Panc1 (cell line): ENCODE measurements at regions not wholly inside any gene's neighbourhood (a gene's known extent, or its start where the extent isn't known, plus 50 kb on each side); places are given as distances from the start of the nearest gene placed in this dataset.

Experiments used
- ATAC-seq: fragments of 200-7000 bp; cut with Tn5 transposase; 2 replicates; pipeline ENCODE4 v1.9.1; 2020; ENCODE audit warnings: mild to moderate bottlenecking, moderate library complexity
- BruUV-seq: library from RNA; stranded (reverse); fragments of 400-500 nt; replicated peaks from 2 replicates; lab custom pipeline; 2021; lab: Mats Ljungman, UMichigan
- CTCF ChIA-PET: fragments of 300-600 bp; sonication (Branson Sonifier 250); formaldehyde crosslinking; loops from one replicate; lab custom pipeline; 2022; ENCODE audit warnings: antibody characterized with exemption; lab: Charles Lee
- POLR2A ChIA-PET: fragments of 300-600 bp; sonication (Branson Sonifier 250); formaldehyde crosslinking; loops from one replicate; lab custom pipeline; 2022; ENCODE audit warnings: antibody characterized with exemption; lab: Charles Lee
- DNase-seq: peaks from one replicate; pipeline ENCODE4 v3.0.0-alpha.2; 2010; ENCODE audit warnings: low read depth, low spot score
- H3K27ac ChIP-seq: 2 replicates; pipeline ENCODE4 v1.5.1; 2011; ENCODE audit warnings: mild to moderate bottlenecking, low read length, inconsistent platforms
- H3K27me3 ChIP-seq: fragments of 200-500 bp; sonication (Bioruptor generic); 2 replicates; pipeline ENCODE4 v1.6.0; 2014; ENCODE audit warnings: low read length, inconsistent platforms; ENCODE audit not compliant: control insufficient read depth, insufficient read depth
- H3K36me3 ChIP-seq: fragments of 200-500 bp; sonication (Bioruptor generic); 2 replicates; pipeline ENCODE4 v1.5.1; 2014; ENCODE audit warnings: inconsistent platforms, mild to moderate bottlenecking, low read length, moderate library complexity; ENCODE audit not compliant: control insufficient read depth, insufficient read depth
- H3K4me1 ChIP-seq: 2 replicates; pipeline ENCODE4 v1.5.1; 2011; ENCODE audit warnings: inconsistent platforms, mild to moderate bottlenecking, low read length, moderate library complexity; ENCODE audit not compliant: control insufficient read depth, insufficient read depth
- H3K4me3 ChIP-seq, 2 experiments: 2 replicates each; pipeline ENCODE4 v1.5.1; 2011 to 2012; ENCODE audit warnings: low read depth in 2 of 2, low read length in 2 of 2, mild to moderate bottlenecking in 2 of 2, inconsistent platforms in 1 of 2, moderate library complexity in 1 of 2
- H3K9me3 ChIP-seq: fragments of 200-500 bp; sonication (Bioruptor generic); 2 replicates; pipeline ENCODE4 v1.5.1; 2014; ENCODE audit warnings: low read depth, mild to moderate bottlenecking, inconsistent platforms, low read length, moderate library complexity; ENCODE audit not compliant: control insufficient read depth, insufficient read depth
- CTCF ChIP-seq: fragments of 450-650 bp; IDR thresholded peaks from 2 replicates; pipeline ENCODE4 v1.5.1; 2017; ENCODE audit warnings: mild to moderate bottlenecking
- POLR2AphosphoS5 ChIP-seq: IDR thresholded peaks from 2 replicates; pipeline ENCODE4 v1.6.1; 2012; ENCODE audit warnings: mild to moderate bottlenecking, low read depth, low read length, moderate library complexity
- REST ChIP-seq, 2 experiments: IDR thresholded peaks; 2 replicates each; pipeline ENCODE4 v1.6.1; 2011 to 2012; ENCODE audit warnings: low read depth in 2 of 2, control low read depth in 1 of 2, low read length in 1 of 2, mild to moderate bottlenecking in 1 of 2, moderate library complexity in 1 of 2; ENCODE audit not compliant: insufficient read depth in 1 of 2
- SIN3A ChIP-seq: IDR thresholded peaks from 2 replicates; pipeline ENCODE4 v1.6.1; 2012; ENCODE audit warnings: low read depth, mild to moderate bottlenecking, low read length, moderate library complexity, borderline replicate concordance; ENCODE audit not compliant: insufficient read depth
- TCF7L2 ChIP-seq: IDR thresholded peaks from 2 replicates; pipeline ENCODE4 v1.6.1; 2011; ENCODE audit warnings: mild to moderate bottlenecking, low read depth, low read length, inconsistent platforms
- in situ Hi-C: cut with HindIII; loops from 2 replicates; pipeline ENCODE4 v1.10.0; 2016; ENCODE audit warnings: low sequenced_read_pairs, low pct_unique_long_range_greater_than_20kb
- intact Hi-C: fragments of 100-400 bp; cut with micrococcal nuclease; formaldehyde crosslinking; loops from one replicate; pipeline ENCODE4 v1.10.0; 2022; ENCODE audit not compliant: unreplicated experiment

GRCh38 chr10:25865267-25865666, 68.8 kb upstream of the MYO3A start:
- no TSS peak for BruUV-seq
- H3K4me3 ChIP-seq: no peak overlapping the region
- H3K9me3 ChIP-seq: no peaks in the 10 kb centered on the region
- no peak for DNase-seq
- no peak overlapping the region for H3K27ac ChIP-seq
- CTCF ChIA-PET: interaction anchor here (0.7 kb wide), 1 partner anchor 10 kb away, joined by 9 read pairs; no protein-coding TSS in a partner anchor
- in situ Hi-C loops: no loop called here
- POLR2A ChIA-PET: no interaction called here
- intact Hi-C loops: no loop called here
- TF ChIP-seq CTCF (no peak), REST (IDR thresholded peaks at IDR 0.05; ENCODE audit: insufficient read depth in 1 of 2, low read depth in 2 of 2, low read length in 1 of 2) (no peak), SIN3A (no peak), TCF7L2 (no peak), POLR2AphosphoS5 (no peak)
- no peak for ATAC-seq
- no peaks in the 10 kb centered on the region for H3K36me3 ChIP-seq
- no peaks in the 10 kb centered on the region for H3K27me3 ChIP-seq
- no peaks in the 10 kb centered on the region for H3K4me1 ChIP-seq

- BruUV-seq: no TSS peak
- Histone ChIP-seq H3K27ac (no peak overlapping the region), H3K4me3 (no peak overlapping the region), H3K27me3 (no peaks in the 10 kb centered on the region), H3K36me3 (no peaks in the 10 kb centered on the region), H3K4me1 (no peaks in the 10 kb centered on the region), H3K9me3 (no peaks in the 10 kb centered on the region)
- ChIA-PET CTCF (no interaction called here), POLR2A (no interaction called here)
- in situ Hi-C loops: no loop called here
- intact Hi-C loops: no loop called here
- TF ChIP-seq CTCF: no peak
- TF ChIP-seq SIN3A: no peak
- no peak for TF ChIP-seq TCF7L2
- ATAC-seq: no peak
- no peak for DNase-seq
Observed at GRCh38 chr10:25867321-25867720, 66.7 kb upstream of the MYO3A start.
